Nephron progenitor cell (in vitro differentiated cells): ENCODE measurements at regions not wholly inside any gene's neighbourhood (a gene's known extent, or its start where the extent isn't known, plus 50 kb on each side); places are given as distances from the start of the nearest gene placed in this dataset.
"Not testable (repeated sequence)": the region's sequence is repeated elsewhere in the genome, so short reads cannot be mapped to it uniquely, and the experiment has no call there.

ENCODE experiments used
- DNase-seq: peaks from one replicate; pipeline ENCODE4 v3.0.0; 2021
- H3K27ac Mint-ChIP-seq: 2 replicates; pipeline ENCODE4 v1.8.0; 2021; ENCODE audit warnings: mild to moderate bottlenecking, moderate library complexity, mixed read lengths
- H3K27me3 Mint-ChIP-seq: 2 replicates; pipeline ENCODE4 v1.8.0; 2021; ENCODE audit warnings: mild to moderate bottlenecking, low read depth, mixed read lengths; ENCODE audit not compliant: poor library complexity
- H3K36me3 Mint-ChIP-seq: 2 replicates; pipeline ENCODE4 v1.8.0; 2021; ENCODE audit warnings: low read depth, mixed read lengths
- H3K4me1 Mint-ChIP-seq: 2 replicates; pipeline ENCODE4 v1.8.0; 2021; ENCODE audit warnings: mixed read lengths
- H3K4me3 Mint-ChIP-seq: 2 replicates; pipeline ENCODE4 v1.8.0; 2021; ENCODE audit warnings: mild to moderate bottlenecking, moderate library complexity, mixed read lengths
- H3K9me3 Mint-ChIP-seq: 2 replicates; pipeline ENCODE4 v1.8.0; 2021; ENCODE audit warnings: mild to moderate bottlenecking, moderate library complexity, mixed read lengths
- CTCF ChIP-seq: fragments of 200-600 bp; sonication (generic); IDR thresholded peaks from 2 replicates; pipeline ENCODE4 v1.5.0; 2021; ENCODE audit warnings: antibody characterized with exemption

DNA sequence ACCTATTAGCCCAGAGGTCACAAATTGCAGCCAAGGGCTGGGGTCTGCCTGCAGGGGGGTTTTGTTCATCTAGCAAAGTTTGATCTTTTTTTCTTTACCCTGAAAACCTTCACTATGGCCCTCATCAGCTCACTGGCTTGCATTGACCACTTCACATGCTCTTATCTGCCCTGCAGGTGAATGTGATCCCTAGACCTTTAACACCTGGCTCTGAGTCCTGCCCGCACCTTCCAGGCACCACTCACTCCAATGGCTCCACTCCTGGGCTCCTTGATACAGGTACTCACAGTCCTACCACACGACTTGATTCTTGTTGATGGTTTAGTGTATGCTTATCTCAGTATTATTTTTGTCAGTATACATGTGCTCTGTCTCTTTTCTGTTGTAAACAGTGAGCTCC lies 92.5 kb downstream of the FEM1C start:
- H3K4me3 Mint-ChIP-seq, result no peak overlapping the region
- H3K27ac Mint-ChIP-seq, result no peak overlapping the region
- peaks cover 3% of the 10 kb centered on the region for H3K9me3 Mint-ChIP-seq
- no peaks in the 10 kb centered on the region for H3K36me3 Mint-ChIP-seq
- peaks cover 7% of the 10 kb centered on the region for H3K27me3 Mint-ChIP-seq
- no peak for DNase-seq
- TF ChIP-seq CTCF, result no peak
- peaks cover 17% of the 10 kb centered on the region for H3K4me1 Mint-ChIP-seq

GRCh38 chr5:115450741-115451140 lies 93.8 kb downstream of the FEM1C start:
- Mint-ChIP-seq H3K9me3 (peaks cover 14% of the 10 kb centered on the region), H3K27ac (no peak overlapping the region), H3K36me3 (no peaks in the 10 kb centered on the region), H3K4me1 (peaks cover 11% of the 10 kb centered on the region), H3K27me3 (peaks cover 3% of the 10 kb centered on the region), H3K4me3 (no peak overlapping the region)
- no peak for TF ChIP-seq CTCF
- no peak for DNase-seq

DNA sequence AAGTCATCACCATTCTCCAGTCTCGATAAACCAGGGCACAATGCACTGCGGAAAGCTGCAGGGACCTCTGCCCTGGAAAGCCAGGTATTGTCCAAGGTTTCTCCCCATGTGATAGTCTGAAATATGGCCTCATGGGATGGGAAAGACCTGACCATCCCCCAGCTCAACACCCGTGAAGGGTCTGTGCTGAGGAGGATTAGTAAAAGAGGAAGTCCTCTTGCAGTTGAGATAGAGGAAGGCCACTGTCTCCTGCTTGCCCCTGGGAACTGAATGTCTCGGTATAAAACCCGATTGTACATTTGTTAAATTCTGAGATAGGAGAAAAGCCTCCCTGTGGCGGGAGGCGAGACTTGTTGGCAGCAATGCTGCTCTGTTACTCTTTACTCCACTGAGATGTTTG lies 95.9 kb downstream of the FEM1C start:
- peaks cover 19% of the 10 kb centered on the region for H3K9me3 Mint-ChIP-seq

DNA sequence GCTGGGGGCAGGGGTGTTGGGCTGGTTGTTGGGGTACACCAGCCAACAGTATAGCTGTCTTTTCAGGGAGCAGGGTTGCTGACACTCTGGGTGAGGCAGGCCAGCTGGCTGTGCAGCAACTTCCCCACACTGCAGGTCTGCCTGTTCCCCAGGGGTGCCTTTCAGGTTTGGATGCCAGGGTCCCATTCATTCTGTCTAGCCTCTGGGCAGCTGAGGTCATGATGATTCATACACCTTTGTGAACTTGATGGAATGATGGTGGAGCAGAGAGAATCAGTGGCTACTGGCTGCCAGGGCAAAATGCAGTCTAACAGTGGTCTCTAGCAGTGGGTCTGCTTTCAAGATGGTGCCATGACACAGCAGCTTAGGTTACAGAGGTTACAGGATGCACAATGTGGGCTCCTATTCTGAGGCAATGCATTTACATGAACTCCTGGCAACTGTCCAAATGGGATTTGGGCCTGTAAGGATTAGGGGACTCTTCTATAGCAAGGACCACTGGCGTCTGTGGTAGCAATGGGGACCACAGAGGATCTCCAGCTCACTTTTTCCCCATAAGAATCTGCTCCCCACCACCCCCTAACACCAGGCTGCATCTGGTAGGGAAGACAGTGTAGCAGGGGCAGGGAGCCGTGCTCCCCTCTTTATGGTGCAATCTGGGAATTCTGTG lies 103.7 kb downstream of the FEM1C start:
- Mint-ChIP-seq H3K27me3 (peaks cover 10% of the 10 kb centered on the region), H3K9me3 (peaks cover 61% of the 10 kb centered on the region), H3K4me3 (no peak overlapping the region), H3K4me1 (no peaks in the 10 kb centered on the region), H3K27ac (no peak overlapping the region), H3K36me3 (peaks cover 15% of the 10 kb centered on the region)
- no peak for DNase-seq
- no peak for TF ChIP-seq CTCF

More for the DNA sequence above, 95.9 kb downstream of the FEM1C start:
- Mint-ChIP-seq H3K4me1 (peaks cover 11% of the 10 kb centered on the region), H3K27me3 (peaks cover 10% of the 10 kb centered on the region)
- not testable (repeated sequence) for H3K27ac Mint-ChIP-seq, H3K4me3 Mint-ChIP-seq, H3K36me3 Mint-ChIP-seq, DNase-seq

DNA sequence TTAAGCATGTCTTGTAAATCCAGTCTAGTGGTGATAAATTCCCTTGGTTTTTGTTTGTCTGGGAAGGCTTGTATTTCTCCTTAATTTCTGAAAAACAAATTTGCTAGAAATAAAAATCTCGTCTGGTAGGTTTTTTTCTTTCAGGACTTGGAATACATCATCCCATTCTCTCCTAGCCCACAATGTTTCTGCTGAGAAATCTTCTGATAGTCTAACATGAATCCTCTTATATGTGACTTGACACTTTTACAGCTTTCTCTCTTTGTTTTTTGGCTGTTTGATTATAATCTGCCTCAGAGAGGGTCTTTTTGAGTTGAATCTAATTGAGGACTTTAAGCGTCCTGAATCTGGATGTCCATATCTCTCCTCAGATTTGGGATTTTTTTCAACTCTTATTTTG lies 104.9 kb downstream of the FEM1C start:
- Mint-ChIP-seq H3K36me3 (peaks cover 15% of the 10 kb centered on the region), H3K27ac (no peak overlapping the region), H3K27me3 (peaks cover 10% of the 10 kb centered on the region), H3K4me3 (no peak overlapping the region), H3K9me3 (peaks cover 60% of the 10 kb centered on the region), H3K4me1 (no peaks in the 10 kb centered on the region)
- DNase-seq, result no peak
- no peak for TF ChIP-seq CTCF

GRCh38 chr5:115439042-115439441 lies 105.5 kb downstream of the FEM1C start:
- H3K4me3 Mint-ChIP-seq, result no peak overlapping the region
- H3K27ac Mint-ChIP-seq, result no peak overlapping the region
- TF ChIP-seq CTCF, result no peak
- DNase-seq, result no peak
- H3K27me3 Mint-ChIP-seq, result peaks cover 6% of the 10 kb centered on the region
- peaks cover 60% of the 10 kb centered on the region for H3K9me3 Mint-ChIP-seq
- H3K4me1 Mint-ChIP-seq, result no peaks in the 10 kb centered on the region
- H3K36me3 Mint-ChIP-seq, result peaks cover 15% of the 10 kb centered on the region
